Subcutaneous abdominal adipose tissue (tissue), 5 donors: ENCODE measurements at regions not wholly inside any gene's neighbourhood (a gene's known extent, or its start where the extent isn't known, plus 50 kb on each side); places are given as distances from the start of the nearest gene placed in this dataset.

ENCODE experiments used
- H3K27ac ChIP-seq: one replicate; pipeline ENCODE4 v1.7.0; 2013; ENCODE audit warnings: low read depth, mild to moderate bottlenecking, inconsistent platforms, low read length, moderate library complexity
- H3K27me3 ChIP-seq, 5 donors: one replicate each; pipeline ENCODE4 v1.7.0; 2013; ENCODE audit warnings: low read length in 5 of 5, inconsistent platforms in 1 of 5; ENCODE audit not compliant: control insufficient read depth in 5 of 5, insufficient read depth in 4 of 5
- H3K36me3 ChIP-seq, 5 donors: one replicate each; pipeline ENCODE4 v1.7.0; 2013; ENCODE audit warnings: low read length in 5 of 5; ENCODE audit not compliant: control insufficient read depth in 5 of 5, insufficient read depth in 5 of 5
- H3K4me1 ChIP-seq, 5 donors: one replicate each; pipeline ENCODE4 v1.7.0; 2013; ENCODE audit warnings: low read length in 5 of 5, mild to moderate bottlenecking in 3 of 5, moderate library complexity in 1 of 5; ENCODE audit not compliant: control insufficient read depth in 5 of 5, insufficient read depth in 5 of 5
- H3K4me3 ChIP-seq, 5 donors: one replicate each; pipeline ENCODE4 v1.7.0; 2013; ENCODE audit warnings: low read length in 5 of 5, low read depth in 1 of 5
- H3K9ac ChIP-seq, 5 donors: one replicate each; pipeline ENCODE4 v1.7.0; 2013; ENCODE audit warnings: low read length in 5 of 5, mild to moderate bottlenecking in 4 of 5, moderate library complexity in 3 of 5
- H3K9me3 ChIP-seq, 5 donors: one replicate each; pipeline ENCODE4 v1.7.0; 2013; ENCODE audit warnings: low read length in 5 of 5; ENCODE audit not compliant: control insufficient read depth in 5 of 5
- donor health status: healthy.
- donor health status: healthy.
- donor health status: healthy.
- donor health status: healthy.
- donor health status: healthy.

DNA sequence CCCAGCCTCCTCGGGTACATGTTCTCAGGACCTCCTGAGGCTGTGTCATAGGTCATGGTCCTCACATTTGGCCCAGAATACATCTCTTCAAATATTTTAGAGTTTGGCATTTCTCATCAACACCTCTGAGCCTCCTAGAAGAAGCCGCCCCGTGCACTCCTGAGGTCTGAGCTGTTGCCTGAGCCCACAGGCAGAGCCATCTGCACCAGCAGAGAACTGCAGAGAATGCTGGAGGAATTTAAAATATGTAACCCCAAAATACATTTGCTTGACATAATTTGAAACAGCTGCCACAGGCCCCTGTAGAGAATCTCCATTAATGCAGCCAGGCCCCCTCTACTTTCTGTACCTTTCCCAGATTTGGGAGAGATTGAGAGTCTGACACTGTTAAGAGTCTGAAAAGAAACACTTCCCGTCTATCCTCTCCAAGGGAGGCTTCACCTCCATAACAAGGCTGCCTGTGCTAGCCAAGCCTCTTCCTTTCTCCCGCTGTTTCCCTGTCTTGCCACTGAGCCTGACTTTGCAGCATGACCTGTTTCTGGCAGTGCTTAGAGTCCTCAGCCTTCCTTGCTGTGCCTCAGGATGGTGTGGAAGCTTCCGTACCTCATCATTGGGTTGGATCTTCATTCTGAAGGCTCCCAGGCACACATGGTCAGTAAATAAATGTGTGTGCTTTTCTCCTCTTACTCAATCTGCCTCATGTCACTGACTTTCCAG, 95.4 kb upstream of the SFSWAP start:
- H3K27ac ChIP-seq: no peak overlapping the region
- H3K36me3 ChIP-seq: peaks cover 0 to 2% (median 0%) of the 10 kb centered on the region in 5 donors
- peaks cover 0 to 2% (median 0%) of the 10 kb centered on the region in 5 donors for H3K4me1 ChIP-seq
- no peaks in the 10 kb centered on the region for H3K9me3 ChIP-seq
- H3K9ac ChIP-seq: no peak overlapping the region
- H3K4me3 ChIP-seq: no peak overlapping the region
- H3K27me3 ChIP-seq: peaks cover 0 to 32% (median 20%) of the 10 kb centered on the region in 5 donors

- Histone ChIP-seq H3K27ac (no peak overlapping the region), H3K9ac (no peak overlapping the region)
Observed at GRCh38 chr12:131616043-131616700, 94.7 kb upstream of the SFSWAP start.

GRCh38 chr12:131616738-131617137, 94.2 kb upstream of the SFSWAP start:
- Histone ChIP-seq H3K36me3 (peaks cover 0 to 2% (median 0%) of the 10 kb centered on the region in 5 donors), H3K4me3 (no peak overlapping the region), H3K4me1 (peaks cover 0 to 2% (median 0%) of the 10 kb centered on the region in 5 donors), H3K27ac (no peak overlapping the region), H3K27me3 (peaks cover 5 to 41% (median 29%) of the 10 kb centered on the region in 5 donors), H3K9me3 (no peaks in the 10 kb centered on the region), H3K9ac (no peak overlapping the region)

More at GRCh38 chr12:131616043-131616700, 94.7 kb upstream of the SFSWAP start:
- peaks cover 0 to 2% (median 0%) of the 10 kb centered on the region in 5 donors for H3K36me3 ChIP-seq
- H3K4me1 ChIP-seq: peaks cover 0 to 2% (median 0%) of the 10 kb centered on the region in 5 donors
- no peak overlapping the region for H3K4me3 ChIP-seq
- H3K9me3 ChIP-seq: no peaks in the 10 kb centered on the region
- peaks cover 0 to 36% (median 25%) of the 10 kb centered on the region in 5 donors for H3K27me3 ChIP-seq

DNA sequence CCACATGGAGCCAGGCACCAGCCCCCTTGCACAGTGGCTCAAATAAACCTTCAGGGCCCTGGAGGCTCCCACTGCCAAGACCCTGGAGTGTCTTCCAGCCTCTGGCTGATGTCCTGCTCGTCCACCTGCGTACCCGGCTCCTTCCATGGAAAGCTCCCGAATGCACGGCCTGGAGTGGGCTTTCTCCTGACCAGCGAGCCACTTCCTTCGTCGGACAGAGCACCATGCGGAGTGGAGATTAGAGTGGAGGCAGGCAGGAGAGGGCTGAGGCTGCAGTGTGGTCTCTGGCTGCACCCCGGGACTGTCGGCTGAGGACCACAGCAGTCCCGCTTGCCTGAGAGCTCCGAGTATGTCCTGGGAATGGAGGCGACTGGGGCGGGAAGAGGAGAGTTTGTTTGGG, 93.7 kb upstream of the SFSWAP start:
- Histone ChIP-seq H3K27ac (no peak overlapping the region), H3K27me3 (peaks cover 6 to 41% (median 32%) of the 10 kb centered on the region in 5 donors), H3K36me3 (peaks cover 0 to 2% (median 0%) of the 10 kb centered on the region in 5 donors), H3K9ac (no peak overlapping the region), H3K4me1 (peaks cover 0 to 2% (median 0%) of the 10 kb centered on the region in 5 donors), H3K9me3 (no peaks in the 10 kb centered on the region), H3K4me3 (no peak overlapping the region)

DNA sequence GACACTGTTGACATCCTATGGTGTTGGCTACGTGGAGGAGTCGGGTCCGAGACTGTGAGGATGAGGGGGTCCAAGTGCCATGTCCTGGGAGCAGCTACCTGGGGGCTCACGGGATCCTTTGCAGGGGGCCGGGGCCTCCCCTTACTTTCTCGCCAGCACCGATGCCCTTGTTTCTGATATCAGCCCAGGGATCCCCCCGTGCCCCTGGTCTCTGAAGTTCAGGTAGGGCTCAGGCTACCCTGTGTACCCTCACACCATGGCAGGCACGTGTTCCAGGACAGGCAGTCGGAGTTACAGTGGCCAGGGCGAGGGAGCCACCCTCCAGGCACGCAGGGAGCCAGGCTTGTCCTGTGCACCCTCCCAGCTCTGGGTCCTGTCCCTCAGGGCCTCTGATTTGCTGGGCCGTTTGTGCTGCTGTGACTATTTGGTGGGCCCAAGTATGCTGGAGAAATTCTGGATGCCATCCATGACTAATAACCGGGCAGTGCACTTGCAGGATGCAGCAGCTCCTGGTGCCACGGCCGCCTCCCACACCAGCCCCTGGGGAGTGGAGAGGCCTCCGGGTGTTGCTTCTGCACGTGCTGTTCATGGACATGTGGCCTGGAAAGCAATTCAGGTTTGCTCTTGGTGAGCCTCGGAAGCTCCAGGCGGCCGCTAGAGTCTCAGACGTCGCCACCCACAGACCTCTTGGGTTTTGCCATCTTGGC, 93.1 kb upstream of the SFSWAP start:
- Histone ChIP-seq H3K9ac (no peak overlapping the region), H3K36me3 (peaks cover 0 to 2% (median 0%) of the 10 kb centered on the region in 5 donors), H3K27ac (no peak overlapping the region), H3K4me1 (peaks cover 0 to 2% (median 0%) of the 10 kb centered on the region in 5 donors), H3K27me3 (peaks cover 6 to 41% (median 32%) of the 10 kb centered on the region in 5 donors), H3K9me3 (no peaks in the 10 kb centered on the region), H3K4me3 (no peak overlapping the region)

DNA sequence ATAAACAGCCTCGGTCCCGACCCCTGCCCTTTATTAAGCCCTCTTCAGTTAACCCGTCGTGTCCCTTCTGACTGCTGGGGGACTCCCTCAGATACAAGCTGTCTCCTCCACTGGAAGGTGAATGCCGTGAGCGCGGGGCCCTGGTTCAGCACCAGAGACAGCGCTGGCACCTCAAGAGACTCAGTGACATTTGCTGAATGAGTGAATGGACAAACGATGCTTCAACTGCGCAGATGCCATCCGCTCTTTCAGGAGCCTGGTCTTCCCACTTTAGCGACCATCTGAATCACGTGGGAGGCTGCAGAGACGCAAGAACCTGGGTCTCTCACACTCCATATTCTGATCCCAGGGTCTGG, 92.6 kb upstream of the SFSWAP start:
- no peak overlapping the region for H3K27ac ChIP-seq
- peaks cover 6 to 41% (median 32%) of the 10 kb centered on the region in 5 donors for H3K27me3 ChIP-seq
- no peak overlapping the region for H3K9ac ChIP-seq
- H3K9me3 ChIP-seq: no peaks in the 10 kb centered on the region
- no peak overlapping the region for H3K4me3 ChIP-seq
- peaks cover 0 to 2% (median 0%) of the 10 kb centered on the region in 5 donors for H3K4me1 ChIP-seq
- peaks cover 0 to 2% (median 0%) of the 10 kb centered on the region in 5 donors for H3K36me3 ChIP-seq

DNA sequence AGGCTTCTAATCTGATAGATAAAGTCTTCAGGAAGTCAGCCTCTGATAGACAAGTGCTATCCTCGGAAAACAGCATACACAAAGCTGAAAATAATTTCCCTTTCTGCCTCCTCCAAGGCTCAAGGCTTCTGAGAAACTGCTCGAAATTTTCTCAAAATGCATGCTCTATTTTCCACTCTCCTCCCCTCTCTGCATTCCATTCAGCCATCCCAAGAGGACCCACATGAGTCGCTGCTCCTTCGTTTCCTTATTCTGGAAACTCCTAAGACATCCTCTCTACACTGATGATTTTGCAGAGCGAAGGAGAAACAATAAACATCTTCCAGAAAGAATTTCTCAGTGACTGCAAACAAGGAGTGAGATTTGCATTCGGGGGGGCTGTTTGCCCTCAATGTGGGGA, 92.2 kb upstream of the SFSWAP start:
- Histone ChIP-seq H3K27me3 (peaks cover 6 to 41% (median 32%) of the 10 kb centered on the region in 5 donors), H3K27ac (no peak overlapping the region)

DNA sequence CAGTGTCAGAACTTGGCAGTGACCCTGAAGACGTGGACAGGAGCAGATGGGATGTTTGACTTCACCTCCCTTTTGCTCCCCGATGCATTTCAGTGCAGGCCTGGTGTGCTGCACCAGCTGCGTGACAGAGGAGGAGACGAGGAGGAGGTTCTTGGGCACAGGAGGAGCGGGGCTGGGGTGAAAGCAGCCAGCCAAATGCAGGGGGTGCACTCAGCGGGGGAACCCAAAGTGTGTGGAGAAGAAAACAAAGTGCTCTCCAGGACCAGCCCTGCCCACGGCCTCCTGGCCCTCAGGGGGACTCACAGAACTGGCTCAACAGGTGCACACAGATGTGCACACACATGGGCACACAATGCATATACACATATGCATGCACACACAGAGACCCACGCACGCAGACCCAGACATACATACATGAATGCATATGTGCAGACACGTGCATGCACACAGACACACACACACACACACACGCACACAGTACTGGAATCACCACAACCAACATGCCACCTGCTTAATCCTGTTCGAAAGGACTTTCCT, 91.7 kb upstream of the SFSWAP start:
- Histone ChIP-seq H3K4me1 (peaks cover 0 to 2% (median 0%) of the 10 kb centered on the region in 5 donors), H3K9ac (no peak overlapping the region), H3K36me3 (peaks cover 0 to 2% (median 0%) of the 10 kb centered on the region in 5 donors), H3K27me3 (peaks cover 6 to 41% (median 32%) of the 10 kb centered on the region in 5 donors), H3K27ac (no peak overlapping the region), H3K4me3 (no peak overlapping the region), H3K9me3 (no peaks in the 10 kb centered on the region)

More for the DNA sequence above, 92.2 kb upstream of the SFSWAP start:
- no peaks in the 10 kb centered on the region for H3K9me3 ChIP-seq
- H3K9ac ChIP-seq: no peak overlapping the region
- H3K36me3 ChIP-seq: peaks cover 0 to 2% (median 0%) of the 10 kb centered on the region in 5 donors
- peaks cover 0 to 2% (median 0%) of the 10 kb centered on the region in 5 donors for H3K4me1 ChIP-seq
- H3K4me3 ChIP-seq: no peak overlapping the region

DNA sequence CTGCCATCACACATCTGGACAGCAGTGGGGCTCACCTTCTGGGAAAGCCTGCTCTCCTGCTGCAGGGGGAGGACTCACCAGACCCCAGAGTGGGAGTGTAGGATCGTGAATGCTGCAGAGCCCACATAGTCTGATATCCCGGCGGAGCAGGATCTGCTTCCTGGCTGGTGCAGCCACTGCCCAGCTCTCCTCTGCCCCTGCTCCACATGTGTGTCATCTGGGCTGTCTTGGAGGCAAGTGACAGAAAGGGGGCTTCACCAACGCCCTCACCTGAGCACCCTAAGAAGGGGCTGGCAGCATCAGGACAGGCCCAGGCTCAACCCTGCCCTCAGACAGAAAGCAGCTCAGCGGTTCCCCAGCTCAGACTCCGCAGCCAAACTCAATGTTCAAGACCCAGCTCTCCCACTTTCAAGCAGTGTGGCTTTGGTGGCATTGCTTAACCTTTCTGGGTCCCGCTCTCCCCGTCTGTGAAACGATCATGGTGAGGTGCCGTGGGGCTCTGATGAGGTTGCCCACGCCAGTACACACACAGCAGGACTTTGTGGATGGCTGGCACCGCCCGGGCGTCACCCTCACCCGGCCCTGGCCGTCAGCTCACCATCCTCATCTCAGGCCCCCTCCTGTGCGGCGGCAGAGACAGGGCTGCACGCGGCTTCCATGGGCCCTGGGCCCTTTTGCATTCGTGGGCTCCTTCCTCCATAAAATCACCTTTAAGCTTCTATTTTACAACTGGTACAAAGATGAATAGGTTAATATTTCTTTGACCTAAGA, 91.0 kb upstream of the SFSWAP start:
- Histone ChIP-seq H3K27me3 (peaks cover 6 to 41% (median 32%) of the 10 kb centered on the region in 5 donors), H3K9ac (no peak overlapping the region), H3K4me3 (no peak overlapping the region), H3K4me1 (peaks cover 0 to 3% (median 2%) of the 10 kb centered on the region in 5 donors), H3K27ac (no peak overlapping the region), H3K9me3 (no peaks in the 10 kb centered on the region), H3K36me3 (peaks cover 0 to 2% (median 0%) of the 10 kb centered on the region in 5 donors)
